ENCODE measurements at regions not wholly inside any gene's neighbourhood (a gene's known extent, or its start where the extent isn't known, plus 50 kb on each side); places are given as distances from the start of the nearest gene placed in this dataset.

GRCh38 chr3:44029100-44029499 is 212.6 kb upstream of the TOPAZ1 start:
- DNase-seq, result no peak

- DNase-seq, result no peak
Observed at GRCh38 chr3:44030285-44030684, 211.4 kb upstream of the TOPAZ1 start.

- no peak for DNase-seq
Observed at GRCh38 chr3:44030687-44031305, 210.9 kb upstream of the TOPAZ1 start.

GRCh38 chr3:44031387-44032380 is 210.0 kb upstream of the TOPAZ1 start:
- DNase-seq, result no peak

- DNase-seq, result no peak
Observed at GRCh38 chr3:44032487-44032886, 209.2 kb upstream of the TOPAZ1 start.

GRCh38 chr3:44033123-44033522 is 208.6 kb upstream of the TOPAZ1 start:
- no peak for DNase-seq

GRCh38 chr3:44036850-44037249 is 204.8 kb upstream of the TOPAZ1 start:
- no peak for DNase-seq

- DNase-seq, result no peak
Observed at GRCh38 chr3:44039006-44039405, 202.7 kb upstream of the TOPAZ1 start.

- no peak for DNase-seq
Observed at GRCh38 chr3:44041726-44042125, 200.0 kb upstream of the TOPAZ1 start.

GRCh38 chr3:44042772-44043171 is 198.9 kb upstream of the TOPAZ1 start:
- no peak for DNase-seq

- DNase-seq, result peak; percentile 25
Observed at GRCh38 chr3:44045476-44046275, 196.0 kb upstream of the TOPAZ1 start.

GRCh38 chr3:44047796-44048195 is 193.9 kb upstream of the TOPAZ1 start:
- DNase-seq, result no peak

- DNase-seq, result no peak
Observed at GRCh38 chr3:44048196-44048924, 193.3 kb upstream of the TOPAZ1 start.

GRCh38 chr3:44048949-44049348 is 192.7 kb upstream of the TOPAZ1 start:
- no peak for DNase-seq

GRCh38 chr3:44050101-44050500 is 191.6 kb upstream of the TOPAZ1 start:
- no peak for DNase-seq

- no peak for DNase-seq
Observed at GRCh38 chr3:44050867-44051266, 190.8 kb upstream of the TOPAZ1 start.

GRCh38 chr3:44055951-44056350 is 185.7 kb upstream of the TOPAZ1 start:
- DNase-seq, result no peak

GRCh38 chr3:44056446-44057240 is 185.0 kb upstream of the TOPAZ1 start:
- DNase-seq, result no peak

GRCh38 chr3:44058022-44058867 is 183.4 kb upstream of the TOPAZ1 start:
- DNase-seq, result no peak

- no peak for DNase-seq
Observed at GRCh38 chr3:44058868-44059203, 182.8 kb upstream of the TOPAZ1 start.

GRCh38 chr3:44060164-44060563 is 181.5 kb upstream of the TOPAZ1 start:
- DNase-seq, result no peak
